Prostate gland (tissue), 2 donors: ENCODE measurements at regions not wholly inside any gene's neighbourhood (a gene's known extent, or its start where the extent isn't known, plus 50 kb on each side); places are given as distances from the start of the nearest gene placed in this dataset.

Experiments used
- CTCF ChIP-seq, 4 experiments: fragments of 200-600 bp in 2 of 4; fragments of 450-650 bp in 2 of 4; sonication (generic) in 2 of 4; IDR thresholded peaks; 1 replicate in 3 of 4; 2 replicates in 1 of 4; pipeline ENCODE4 v1.5.1; 2016 to 2019; ENCODE audit warnings: antibody characterized with exemption in 4 of 4, mild to moderate bottlenecking in 2 of 4, moderate library complexity in 2 of 4
- POLR2A ChIP-seq: fragments of 450-650 bp; IDR thresholded peaks from one replicate; pipeline ENCODE4 v1.6.1; 2016; ENCODE audit warnings: antibody characterized with exemption, mild to moderate bottlenecking
- POLR2AphosphoS5 ChIP-seq: sonication (generic); formaldehyde crosslinking; IDR thresholded peaks from one replicate; pipeline ENCODE4 v1.6.1; 2017; ENCODE audit warnings: antibody characterized with exemption

- TF ChIP-seq CTCF (IDR thresholded peaks at IDR 0.05) = no peak
- no peak for TF ChIP-seq POLR2AphosphoS5
- TF ChIP-seq POLR2A = no peak
Measured at GRCh38 chr1:191405417-191405816, 752.8 kb upstream of the RGS18 start.
